SH-SY5Y (cell line): ENCODE measurements at regions not wholly inside any gene's neighbourhood (a gene's known extent, or its start where the extent isn't known, plus 50 kb on each side); places are given as distances from the start of the nearest gene placed in this dataset.

Source experiments
- GATA2 ChIP-seq: IDR thresholded peaks from 2 replicates; pipeline ENCODE4 v1.6.1; 2011; ENCODE audit warnings: mild to moderate bottlenecking, low read depth, low read length
- GATA3 ChIP-seq: IDR thresholded peaks from 2 replicates; pipeline ENCODE4 v1.6.1; 2011; ENCODE audit warnings: low read depth, mild to moderate bottlenecking, low read length, moderate library complexity

DNA sequence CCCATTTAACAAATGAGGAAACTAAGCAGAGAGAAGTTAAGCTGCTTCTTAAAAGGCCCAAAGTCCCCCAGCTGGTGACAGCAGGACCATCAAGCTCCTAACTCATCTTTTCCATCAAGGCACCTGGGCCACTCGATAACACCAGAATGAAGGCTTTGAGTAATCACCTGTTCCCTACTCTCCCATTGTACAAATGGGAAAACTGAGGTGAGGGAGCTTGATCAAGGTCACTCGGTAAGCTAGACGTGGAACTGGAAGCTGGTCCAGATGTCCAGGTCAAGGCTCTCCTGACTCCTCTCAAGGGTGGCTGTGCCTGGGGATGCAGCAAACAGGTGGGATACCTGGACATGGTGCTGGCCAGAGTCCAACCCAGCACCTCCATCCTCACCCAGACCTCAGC lies 90.6 kb upstream of the SHB start:
- no peak for TF ChIP-seq GATA2
- TF ChIP-seq GATA3 = no peak
